Fibroblast of lung (primary cell): ENCODE measurements at regions not wholly inside any gene's neighbourhood (a gene's known extent, or its start where the extent isn't known, plus 50 kb on each side); places are given as distances from the start of the nearest gene placed in this dataset.

Experiments
- DNase-seq, 2 donors: peaks; one replicate each; pipeline versions ENCODE4 v3.0.0 to v3.0.0-alpha.2; 2010; ENCODE audit warnings: low read depth in 2 of 2
- H2AFZ ChIP-seq: 2 replicates; pipeline ENCODE4 v1.5.1; 2012; ENCODE audit warnings: low read length, control low read depth, inconsistent platforms
- H3K27ac ChIP-seq: 2 replicates; pipeline ENCODE4 v1.5.1; 2011; ENCODE audit warnings: low read length, control low read depth; ENCODE audit not compliant: insufficient read depth
- H3K27me3 ChIP-seq: 2 replicates; pipeline ENCODE4 v1.5.1; 2011; ENCODE audit warnings: mild to moderate bottlenecking, low read length; ENCODE audit not compliant: control insufficient read depth, insufficient read depth
- H3K36me3 ChIP-seq: 2 replicates; pipeline ENCODE4 v1.5.1; 2011; ENCODE audit warnings: low read length; ENCODE audit not compliant: control insufficient read depth, insufficient read depth
- H3K4me1 ChIP-seq: 2 replicates; pipeline ENCODE4 v1.5.1; 2011; ENCODE audit warnings: low read length; ENCODE audit not compliant: control insufficient read depth, insufficient read depth; ENCODE audit errors: extremely low read depth
- H3K4me2 ChIP-seq: 2 replicates; pipeline ENCODE4 v1.5.1; 2011; ENCODE audit warnings: low read length, control low read depth; ENCODE audit not compliant: insufficient read depth; ENCODE audit errors: extremely low read depth
- H3K4me3 ChIP-seq, 4 experiments: fragments of 200-600 bp in 1 of 4; sonication (generic) in 1 of 4; replicated peaks in 1 of 4; 2 replicates each; pipeline ENCODE4 v1.5.1; 2011 to 2016; ENCODE audit warnings: low read length in 4 of 4, low read depth in 3 of 4, mild to moderate bottlenecking in 3 of 4, control low read depth in 2 of 4, inconsistent platforms in 1 of 4, mixed read lengths in 1 of 4; ENCODE audit not compliant: insufficient read depth in 1 of 4; ENCODE audit errors: control extremely low read depth in 1 of 4
- H3K79me2 ChIP-seq: 2 replicates; pipeline ENCODE4 v1.5.1; 2012; ENCODE audit warnings: mild to moderate bottlenecking, low read length, inconsistent platforms; ENCODE audit not compliant: control insufficient read depth, insufficient read depth
- H3K9ac ChIP-seq: 2 replicates; pipeline ENCODE4 v1.5.1; 2011; ENCODE audit warnings: mild to moderate bottlenecking, low read length, control low read depth; ENCODE audit not compliant: insufficient read depth
- H3K9me3 ChIP-seq: 2 replicates; pipeline ENCODE4 v1.5.1; 2012; ENCODE audit warnings: low read depth, low read length; ENCODE audit not compliant: control insufficient read depth, insufficient read depth
- H4K20me1 ChIP-seq: 2 replicates; pipeline ENCODE4 v1.5.1; 2011; ENCODE audit warnings: low read length; ENCODE audit not compliant: control insufficient read depth, insufficient read depth; ENCODE audit errors: extremely low read depth
- EZH2 ChIP-seq: IDR thresholded peaks from 2 replicates; pipeline ENCODE4 v1.5.1; 2012; ENCODE audit warnings: low read length, control low read depth, mild to moderate bottlenecking; ENCODE audit errors: missing control alignments
- TF ChIP-seq, protein P1 (sequence below), 2 donors: IDR thresholded peaks in 1 of 2; conservative IDR thresholded peaks in 1 of 2; 1 replicate in 1 of 2; 2 replicates in 1 of 2; pipeline ENCODE4 v1.5.1; 2011 to 2012; ENCODE audit warnings: low read length in 2 of 2, control low read depth in 1 of 2, inconsistent platforms in 1 of 2, low read depth in 1 of 2, mild to moderate bottlenecking in 1 of 2

DNA sequence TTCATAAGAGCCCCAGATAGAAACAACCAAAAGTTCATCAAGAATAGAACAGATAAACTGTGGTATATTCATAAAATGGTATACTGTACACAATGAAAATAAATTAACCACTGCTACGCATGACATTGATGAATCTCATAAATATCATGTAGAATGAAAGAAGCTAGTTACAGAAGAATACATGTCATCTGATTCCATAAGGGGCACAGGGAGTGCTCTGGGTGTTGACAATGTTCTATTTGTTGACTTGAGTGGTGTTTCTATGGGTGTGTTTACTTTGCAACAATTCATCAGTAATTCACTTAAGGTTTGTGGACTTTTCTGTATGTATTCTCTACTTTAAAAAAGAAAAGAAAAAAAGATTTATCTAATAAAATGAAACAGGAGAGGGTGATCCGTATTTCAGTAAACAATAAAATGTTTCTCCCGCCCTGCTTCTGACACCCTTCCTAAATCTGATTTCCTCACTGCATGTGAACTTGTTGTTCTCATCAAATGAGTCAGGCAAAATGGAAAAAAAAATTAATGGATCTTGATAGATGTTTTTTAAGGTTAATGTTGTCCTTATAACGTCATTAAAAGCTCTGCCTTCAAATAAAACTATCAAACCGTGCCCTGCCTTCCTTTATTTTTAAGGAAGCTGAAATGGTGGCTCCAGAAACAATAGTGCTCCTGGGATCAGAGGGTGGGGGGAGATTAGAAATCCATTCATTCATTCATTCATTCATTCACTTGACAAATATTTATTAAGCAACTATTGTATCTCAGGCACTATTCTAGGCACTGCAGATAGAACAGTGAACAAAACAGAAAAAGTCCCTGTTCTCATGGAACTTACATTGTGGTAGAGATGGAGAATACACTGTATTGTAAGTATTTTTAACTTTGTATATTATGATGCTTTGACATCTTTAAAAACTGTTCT is 77.2 kb upstream of the CD44 start:
- H4K20me1 ChIP-seq, result no peaks in the 10 kb centered on the region
- no peak overlapping the region for H3K4me3 ChIP-seq
- H2AFZ ChIP-seq, result no peak overlapping the region
- H3K4me2 ChIP-seq, result no peak overlapping the region
- H3K79me2 ChIP-seq, result no peaks in the 10 kb centered on the region
- TF ChIP-seq, protein P1, sequence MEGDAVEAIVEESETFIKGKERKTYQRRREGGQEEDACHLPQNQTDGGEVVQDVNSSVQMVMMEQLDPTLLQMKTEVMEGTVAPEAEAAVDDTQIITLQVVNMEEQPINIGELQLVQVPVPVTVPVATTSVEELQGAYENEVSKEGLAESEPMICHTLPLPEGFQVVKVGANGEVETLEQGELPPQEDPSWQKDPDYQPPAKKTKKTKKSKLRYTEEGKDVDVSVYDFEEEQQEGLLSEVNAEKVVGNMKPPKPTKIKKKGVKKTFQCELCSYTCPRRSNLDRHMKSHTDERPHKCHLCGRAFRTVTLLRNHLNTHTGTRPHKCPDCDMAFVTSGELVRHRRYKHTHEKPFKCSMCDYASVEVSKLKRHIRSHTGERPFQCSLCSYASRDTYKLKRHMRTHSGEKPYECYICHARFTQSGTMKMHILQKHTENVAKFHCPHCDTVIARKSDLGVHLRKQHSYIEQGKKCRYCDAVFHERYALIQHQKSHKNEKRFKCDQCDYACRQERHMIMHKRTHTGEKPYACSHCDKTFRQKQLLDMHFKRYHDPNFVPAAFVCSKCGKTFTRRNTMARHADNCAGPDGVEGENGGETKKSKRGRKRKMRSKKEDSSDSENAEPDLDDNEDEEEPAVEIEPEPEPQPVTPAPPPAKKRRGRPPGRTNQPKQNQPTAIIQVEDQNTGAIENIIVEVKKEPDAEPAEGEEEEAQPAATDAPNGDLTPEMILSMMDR (conservative IDR thresholded peaks at IDR 0.05 in 1 of 2, IDR thresholded peaks at IDR 0.05 in 1 of 2; ENCODE audit: low read depth in 1 of 2, low read length in 2 of 2), result no peak
- TF ChIP-seq EZH2, result no peak
- no peaks in the 10 kb centered on the region for H3K27me3 ChIP-seq
- no peaks in the 10 kb centered on the region for H3K9me3 ChIP-seq
- H3K4me1 ChIP-seq, result peaks cover 12% of the 10 kb centered on the region
- DNase-seq, result peak in 1 of 2 donors; percentile 33
- H3K36me3 ChIP-seq, result no peaks in the 10 kb centered on the region
- H3K9ac ChIP-seq, result no peak overlapping the region
- no peak overlapping the region for H3K27ac ChIP-seq

DNA sequence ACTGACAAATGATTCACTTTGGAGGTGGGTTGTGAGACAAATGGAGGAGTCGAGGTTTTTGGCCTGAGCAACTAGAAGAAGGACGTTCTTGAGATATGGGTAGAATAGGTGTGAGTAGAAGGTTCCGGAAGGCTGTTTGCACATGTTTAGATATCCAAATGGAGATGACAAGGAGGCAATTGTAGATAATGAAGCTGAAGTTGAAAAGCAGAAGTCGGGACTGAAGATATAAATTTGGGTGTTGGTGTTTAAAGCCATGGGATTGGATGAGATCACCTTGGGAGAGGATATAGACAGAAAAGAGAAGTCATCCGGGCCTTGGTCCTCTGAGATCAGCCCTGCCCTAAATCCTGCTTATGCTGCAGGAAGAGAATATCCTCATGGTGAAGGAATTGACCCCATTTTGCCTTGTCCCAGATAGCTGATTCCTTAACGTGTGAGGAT is 75.5 kb upstream of the CD44 start:
- H3K27me3 ChIP-seq, result no peaks in the 10 kb centered on the region
- H3K9me3 ChIP-seq, result no peaks in the 10 kb centered on the region
- no peak for TF ChIP-seq EZH2
- TF ChIP-seq, protein P1 (conservative IDR thresholded peaks at IDR 0.05 in 1 of 2, IDR thresholded peaks at IDR 0.05 in 1 of 2; ENCODE audit: low read depth in 1 of 2, low read length in 2 of 2), result no peak
- no peak overlapping the region for H3K9ac ChIP-seq
- no peaks in the 10 kb centered on the region for H4K20me1 ChIP-seq
- H3K27ac ChIP-seq, result peak overlapping the region; percentile 26
- H3K4me3 ChIP-seq, result no peak overlapping the region
- H3K79me2 ChIP-seq, result no peaks in the 10 kb centered on the region
- H3K36me3 ChIP-seq, result no peaks in the 10 kb centered on the region
- no peak for DNase-seq
- no peak overlapping the region for H2AFZ ChIP-seq
- H3K4me2 ChIP-seq, result no peak overlapping the region
- H3K4me1 ChIP-seq, result peaks cover 12% of the 10 kb centered on the region

DNA sequence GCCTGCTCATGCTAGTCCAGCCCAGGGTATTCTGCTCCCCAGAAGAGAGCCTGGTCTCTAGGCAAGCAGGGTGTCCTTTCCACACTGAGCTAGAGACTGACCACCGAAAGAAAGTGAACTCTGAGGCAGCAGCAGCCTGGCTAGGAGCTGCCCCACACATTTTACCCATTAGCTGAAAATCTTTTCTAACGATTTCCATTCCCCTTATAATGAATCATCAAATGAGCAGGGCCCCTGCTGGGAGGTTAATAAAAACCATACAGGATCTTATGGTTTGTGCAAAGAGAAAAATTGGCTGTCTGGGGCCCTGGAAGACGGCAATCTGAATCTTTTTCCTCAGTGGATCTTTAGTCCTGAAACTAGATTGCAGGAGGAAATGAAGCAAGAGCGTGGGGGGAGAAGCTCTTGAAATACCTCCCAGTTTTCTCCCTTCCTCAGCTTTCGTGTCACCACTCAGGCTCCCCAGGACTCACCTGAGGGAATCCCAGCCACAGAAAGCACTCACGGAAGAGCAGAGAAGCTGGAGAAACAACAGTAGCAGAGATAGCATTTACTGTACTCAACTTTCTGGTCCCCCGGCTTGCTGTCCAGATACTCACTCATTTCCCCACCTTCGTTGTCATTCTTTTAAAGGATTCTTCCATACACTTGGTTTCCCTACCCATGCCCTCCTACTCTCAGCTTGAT is 74.7 kb upstream of the CD44 start:
- peak overlapping the region; percentile 26 for H3K27ac ChIP-seq
- H3K36me3 ChIP-seq, result no peaks in the 10 kb centered on the region
- H3K4me3 ChIP-seq, result no peak overlapping the region
- H3K4me2 ChIP-seq, result no peak overlapping the region
- H3K4me1 ChIP-seq, result peaks cover 12% of the 10 kb centered on the region
- peak; percentile 21 to 70 for DNase-seq
- H4K20me1 ChIP-seq, result no peaks in the 10 kb centered on the region
- no peak overlapping the region for H2AFZ ChIP-seq
- no peaks in the 10 kb centered on the region for H3K9me3 ChIP-seq
- TF ChIP-seq EZH2, result no peak
- TF ChIP-seq, protein P1 (conservative IDR thresholded peaks at IDR 0.05 in 1 of 2, IDR thresholded peaks at IDR 0.05 in 1 of 2; ENCODE audit: low read depth in 1 of 2, low read length in 2 of 2), result no peak
- H3K27me3 ChIP-seq, result no peaks in the 10 kb centered on the region
- no peak overlapping the region for H3K9ac ChIP-seq
- no peaks in the 10 kb centered on the region for H3K79me2 ChIP-seq
